Glomerular endothelial cell (primary cell): ENCODE measurements at regions not wholly inside any gene's neighbourhood (a gene's known extent, or its start where the extent isn't known, plus 50 kb on each side); places are given as distances from the start of the nearest gene placed in this dataset.

Source experiments
- DNase-seq: peaks from one replicate; pipeline ENCODE4 v3.0.0-alpha.2; 2011; ENCODE audit warnings: low read depth, low spot score; ENCODE audit errors: extremely low read depth

DNA sequence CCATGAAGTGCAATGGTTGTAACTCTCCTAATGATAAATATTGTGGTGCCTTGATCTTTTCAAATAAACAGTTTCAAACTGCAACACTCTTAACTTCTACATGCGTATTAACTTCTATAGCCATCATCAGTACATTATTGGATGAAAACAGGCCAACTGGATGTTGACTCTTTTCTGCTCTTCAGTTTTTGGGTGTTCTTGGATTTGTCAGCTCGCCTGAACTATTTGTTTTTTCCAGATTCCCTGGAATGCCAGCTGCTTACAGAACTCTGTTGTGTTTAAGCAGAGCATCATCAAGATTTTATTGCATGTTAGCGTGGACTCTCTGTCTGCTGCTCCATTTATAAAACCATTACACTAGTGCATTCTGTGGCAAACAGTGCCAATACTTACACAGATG is 626.1 kb downstream of the HDGFL1 start:
- no peak for DNase-seq

DNA sequence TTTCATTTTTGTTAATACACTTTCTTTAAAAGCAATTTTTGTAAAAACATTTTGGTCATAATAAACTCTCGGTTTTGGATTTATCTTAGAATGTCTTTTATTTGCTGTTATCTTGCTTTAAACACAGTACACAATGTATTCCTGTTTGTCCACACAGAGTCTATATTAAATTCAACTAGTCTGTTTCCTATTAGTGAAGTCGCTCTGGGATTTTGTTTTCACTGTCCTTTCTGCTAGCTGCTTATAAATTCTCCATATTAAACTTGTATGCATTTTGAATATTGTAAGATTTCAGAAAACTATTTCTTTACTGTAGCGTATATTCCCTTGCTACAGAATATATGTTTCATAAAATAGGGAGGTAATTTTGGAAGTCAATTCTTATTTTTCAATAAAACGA is 630.2 kb downstream of the HDGFL1 start:
- DNase-seq: no peak

DNA sequence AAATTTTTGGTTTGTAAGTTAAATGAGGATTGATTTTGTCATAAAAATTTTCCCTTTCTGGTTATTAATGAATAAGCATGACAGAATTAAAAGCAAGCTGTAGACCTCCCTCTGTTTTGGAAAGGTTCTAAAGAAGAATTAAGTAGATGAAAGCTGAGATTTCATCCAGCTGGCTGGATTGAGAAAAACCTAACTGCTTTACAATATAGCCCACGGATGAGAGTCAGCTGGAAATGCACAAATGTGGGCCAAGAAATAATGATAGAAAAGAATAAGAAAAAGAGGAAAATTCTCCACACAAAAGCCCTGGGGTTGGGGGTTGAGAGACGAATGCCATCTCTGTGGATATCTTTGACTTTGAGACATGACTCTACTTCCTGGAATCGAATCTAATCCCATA is 631.6 kb downstream of the HDGFL1 start:
- no peak for DNase-seq

DNA sequence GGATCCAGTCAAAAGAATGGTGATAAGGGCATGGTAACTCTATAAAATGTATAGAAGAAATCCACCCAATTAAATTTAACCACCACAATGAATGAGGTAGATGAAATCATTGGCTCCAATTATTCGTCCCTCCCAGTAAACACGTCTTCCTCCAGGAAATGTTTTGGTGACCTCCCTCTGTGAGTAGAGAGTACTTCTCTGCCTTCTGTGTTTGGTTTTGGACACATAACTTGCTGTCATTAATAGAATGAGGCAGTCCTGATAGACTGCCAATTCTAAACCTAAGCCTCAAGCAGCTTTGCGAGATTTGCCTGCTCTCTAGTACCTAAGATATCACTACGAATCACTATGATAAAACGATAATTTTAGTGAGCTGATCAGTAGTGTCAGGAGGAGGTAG is 632.8 kb downstream of the HDGFL1 start:
- DNase-seq: no peak

DNA sequence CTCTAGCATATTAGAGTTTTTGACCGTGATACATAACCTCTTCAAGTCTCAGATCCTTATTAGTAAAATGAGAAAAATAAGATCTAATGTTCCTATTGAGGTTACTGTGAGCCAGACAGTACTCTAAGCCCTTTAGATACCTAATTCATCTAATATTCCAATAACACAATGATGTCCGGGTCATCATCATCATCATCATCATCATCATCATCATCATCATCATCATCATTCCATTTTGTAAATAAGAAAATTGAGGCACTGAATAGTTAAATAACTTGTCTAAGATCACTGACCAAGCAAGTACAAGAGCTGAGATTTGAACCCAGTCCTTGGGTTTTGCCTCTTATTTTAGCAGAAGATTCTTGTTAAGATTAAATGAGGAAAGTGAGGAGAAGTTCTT is 643.0 kb downstream of the HDGFL1 start:
- DNase-seq: no peak

DNA sequence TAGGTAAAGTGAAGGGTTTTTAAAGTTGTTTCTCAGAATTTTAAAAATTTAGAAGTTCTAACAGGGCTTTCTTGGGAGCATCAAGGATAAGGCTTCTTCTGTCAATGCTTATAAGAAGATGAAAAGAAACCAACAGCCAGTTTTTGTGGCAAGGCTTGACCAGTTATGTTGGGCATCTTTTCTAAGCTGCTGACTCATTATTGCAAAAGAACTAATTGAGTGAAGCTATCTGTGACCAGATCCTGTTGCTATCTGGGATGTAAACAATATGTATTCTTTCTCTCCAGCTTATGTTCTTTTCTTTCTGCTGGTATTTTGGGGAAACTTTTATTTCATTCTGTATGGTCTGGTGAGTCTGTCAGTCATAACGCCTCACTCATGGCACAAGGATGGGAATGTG is 643.8 kb downstream of the HDGFL1 start:
- no peak for DNase-seq

DNA sequence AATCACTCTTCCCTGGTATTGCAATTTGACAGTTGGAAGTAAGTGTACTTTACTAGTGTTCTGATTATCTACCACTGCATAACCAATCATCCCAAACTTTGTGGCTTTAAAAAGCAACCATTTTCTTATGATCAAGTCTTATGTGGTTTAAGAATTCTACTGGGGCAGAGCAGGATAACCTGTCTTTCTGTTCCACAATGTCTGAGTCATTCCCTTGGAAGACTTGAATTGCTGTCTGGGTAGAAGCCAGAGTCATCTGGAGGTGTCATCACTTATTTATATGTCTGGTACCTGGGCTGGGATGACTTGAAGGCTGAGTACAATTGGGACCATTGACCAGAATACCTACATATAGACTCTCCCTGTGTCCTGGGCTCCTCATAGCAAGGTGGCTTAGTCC is 644.3 kb downstream of the HDGFL1 start:
- no peak for DNase-seq

DNA sequence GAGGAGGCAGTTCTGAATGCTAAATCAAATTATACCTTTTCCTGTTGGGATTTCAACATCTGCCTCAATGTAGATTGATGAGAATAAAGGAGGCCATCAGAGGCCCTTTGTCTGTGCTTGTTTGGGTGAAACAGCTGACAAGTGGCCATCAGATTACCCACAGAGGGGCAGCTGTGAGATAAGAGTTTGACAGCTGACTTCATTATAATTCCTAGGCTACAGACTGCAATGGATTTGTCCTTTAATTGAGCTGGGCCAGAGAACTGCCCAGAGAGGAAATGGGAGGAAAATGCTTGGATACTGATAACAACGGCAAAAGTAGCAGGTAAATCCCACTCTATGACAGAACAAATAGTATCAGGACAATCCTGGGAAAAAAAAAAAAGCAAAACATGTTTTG is 649.4 kb downstream of the HDGFL1 start:
- DNase-seq: no peak

DNA sequence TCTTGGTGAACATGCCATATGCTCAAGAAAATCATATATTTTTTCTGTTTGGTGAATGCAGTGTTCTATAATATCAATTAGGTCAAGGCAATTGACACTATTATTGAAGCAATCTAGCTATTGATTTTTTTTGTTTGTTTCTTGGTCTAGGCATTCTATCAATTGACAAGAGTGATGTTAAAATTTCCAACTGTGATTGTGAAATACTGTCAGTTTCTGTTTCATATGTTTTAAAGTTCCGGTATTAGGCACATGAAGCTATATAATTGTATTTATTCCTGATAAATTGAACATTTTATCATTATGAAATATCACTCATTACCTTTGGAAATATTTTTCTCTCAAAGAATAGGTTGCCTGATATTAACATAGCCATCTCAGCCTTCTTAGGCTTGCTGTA is 653.4 kb downstream of the HDGFL1 start:
- DNase-seq: no peak

DNA sequence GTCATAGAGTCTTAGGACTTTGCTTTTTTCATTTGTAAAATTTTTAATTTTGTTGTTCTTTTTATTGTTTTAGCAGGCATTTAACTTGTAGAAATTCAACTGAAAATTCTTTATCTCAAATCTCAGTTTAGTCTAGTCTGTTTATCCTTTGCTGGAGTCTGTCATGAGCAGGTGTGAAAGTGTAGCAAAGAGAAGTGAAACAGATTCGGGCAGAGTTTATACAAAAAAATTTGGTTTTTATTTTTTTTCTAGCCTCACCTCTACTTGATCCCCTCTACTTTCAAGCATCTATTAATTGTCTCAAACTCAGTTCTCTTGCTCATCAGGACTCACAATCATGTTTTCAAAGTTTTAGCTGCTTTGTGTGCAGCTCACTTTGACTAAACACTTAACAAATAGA is 655.2 kb downstream of the HDGFL1 start:
- no peak for DNase-seq

DNA sequence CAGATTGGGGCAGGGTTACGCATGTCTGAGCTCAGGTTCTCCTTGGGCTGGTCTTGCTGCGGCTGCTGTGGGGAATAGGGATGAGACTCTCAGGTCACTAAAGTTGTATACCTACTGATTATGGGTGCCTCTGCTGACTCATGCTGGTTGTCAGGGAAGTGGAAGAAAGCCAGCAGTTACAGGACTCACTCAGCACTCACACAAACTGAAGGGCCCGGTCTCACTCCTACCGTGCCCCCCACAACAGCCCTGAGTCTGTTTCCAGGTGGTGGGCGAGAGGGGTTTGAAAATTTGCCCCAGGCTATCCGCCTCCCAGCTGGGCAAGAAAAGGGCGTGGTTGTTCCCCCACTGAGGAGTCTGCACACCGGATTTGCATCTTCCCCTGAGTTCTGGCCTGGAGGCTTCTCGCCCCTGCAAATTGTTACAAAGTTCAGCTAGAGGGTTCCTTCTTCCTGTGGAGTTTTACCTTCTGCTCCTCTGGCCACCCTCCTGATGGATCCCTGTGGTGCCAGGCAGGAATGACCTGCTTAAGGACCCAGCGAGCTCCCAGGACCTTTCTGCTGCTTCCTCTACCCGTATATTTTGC is 659.2 kb downstream of the HDGFL1 start:
- DNase-seq: no peak

DNA sequence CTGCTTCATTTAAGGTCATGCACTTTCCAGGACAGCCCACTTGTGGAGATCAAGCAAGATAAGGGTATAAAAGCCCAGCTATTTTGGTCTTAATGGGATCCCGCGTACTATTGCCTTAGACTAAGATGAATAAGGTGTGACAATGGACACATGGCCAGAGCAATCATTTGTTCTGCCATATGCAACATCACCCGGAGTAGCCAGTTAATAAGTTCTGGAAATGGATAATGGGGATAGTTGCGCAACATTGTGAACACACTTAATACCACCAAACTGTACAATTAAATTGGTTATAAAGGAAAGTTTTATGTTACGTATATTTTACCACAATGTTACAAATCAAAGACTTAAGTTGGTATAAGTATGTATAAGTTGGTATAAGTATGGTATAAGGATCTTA is 674.5 kb downstream of the HDGFL1 start:
- no peak for DNase-seq

DNA sequence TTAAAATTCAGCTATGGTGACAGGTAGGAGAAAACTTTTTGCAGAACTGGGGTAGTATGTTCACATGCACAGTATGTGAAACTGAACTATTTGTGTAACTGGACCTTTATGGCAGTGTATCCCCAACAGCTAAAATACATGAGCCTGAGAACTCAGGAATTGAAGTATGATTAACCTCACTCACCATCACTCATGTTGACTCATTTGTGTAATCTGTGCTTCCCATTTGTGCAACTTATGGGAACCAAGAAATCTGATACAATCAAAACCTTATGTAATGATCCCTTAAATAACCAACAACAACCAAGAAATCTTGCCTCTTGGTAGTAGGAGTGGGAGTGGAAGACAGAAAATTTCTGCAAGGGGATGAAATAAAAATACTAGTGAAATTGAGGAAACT is 674.9 kb downstream of the HDGFL1 start:
- DNase-seq: no peak

DNA sequence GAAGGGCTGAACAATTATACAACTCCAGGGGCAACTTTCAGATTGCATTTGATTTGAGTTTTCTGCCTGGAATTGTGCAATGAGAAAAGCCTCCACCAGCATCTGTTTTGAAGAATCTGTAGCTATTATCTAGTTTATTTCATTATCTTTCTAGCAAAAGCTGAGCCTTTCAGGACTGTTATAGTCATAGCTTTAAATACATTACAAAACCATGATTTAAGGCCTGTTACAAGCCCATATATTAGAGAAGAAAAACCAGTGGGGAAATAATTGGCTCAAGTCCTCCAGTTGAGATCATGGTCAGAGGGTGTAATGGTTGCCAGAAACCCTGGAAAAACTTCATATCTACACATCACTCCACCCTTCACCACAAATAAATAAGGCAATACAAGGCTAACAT is 676.2 kb downstream of the HDGFL1 start:
- no peak for DNase-seq

DNA sequence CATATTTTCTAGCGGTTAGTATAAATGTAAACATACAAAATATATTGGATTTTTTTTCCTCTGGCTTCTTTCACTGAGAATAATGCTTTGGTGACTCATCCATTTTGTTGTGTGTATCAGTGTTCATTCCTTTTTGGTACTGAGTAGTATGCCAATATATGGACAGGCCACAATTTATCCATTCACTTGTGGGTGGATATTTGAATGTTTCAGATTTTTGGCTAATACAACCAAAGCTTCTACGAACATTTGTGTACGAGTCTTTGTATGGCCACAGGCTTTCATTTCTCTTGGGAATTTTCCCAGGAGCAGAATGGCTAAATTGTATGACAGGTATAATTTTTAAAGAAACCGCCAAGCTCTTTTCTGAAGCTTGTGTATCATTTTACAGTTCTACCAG is 677.5 kb downstream of the HDGFL1 start:
- DNase-seq: no peak

DNA sequence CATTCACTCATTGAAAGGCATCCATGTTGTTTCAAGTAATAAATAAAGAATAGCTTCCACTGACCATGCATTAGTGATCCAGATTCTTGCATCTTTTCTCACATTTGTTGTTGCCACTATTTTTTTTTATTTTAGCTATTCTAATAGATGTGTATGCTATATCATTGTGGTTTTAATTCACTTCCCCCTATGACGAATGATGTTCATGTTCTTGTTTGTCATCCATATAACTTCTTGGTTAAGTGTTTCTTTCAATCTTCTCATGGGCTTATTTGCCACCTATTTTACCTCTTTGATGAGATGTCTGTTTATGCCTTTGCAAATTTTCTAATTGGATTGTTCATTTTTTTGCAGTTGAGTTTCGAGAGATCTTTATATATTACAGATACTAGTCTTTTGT is 681.2 kb downstream of the HDGFL1 start:
- no peak for DNase-seq

DNA sequence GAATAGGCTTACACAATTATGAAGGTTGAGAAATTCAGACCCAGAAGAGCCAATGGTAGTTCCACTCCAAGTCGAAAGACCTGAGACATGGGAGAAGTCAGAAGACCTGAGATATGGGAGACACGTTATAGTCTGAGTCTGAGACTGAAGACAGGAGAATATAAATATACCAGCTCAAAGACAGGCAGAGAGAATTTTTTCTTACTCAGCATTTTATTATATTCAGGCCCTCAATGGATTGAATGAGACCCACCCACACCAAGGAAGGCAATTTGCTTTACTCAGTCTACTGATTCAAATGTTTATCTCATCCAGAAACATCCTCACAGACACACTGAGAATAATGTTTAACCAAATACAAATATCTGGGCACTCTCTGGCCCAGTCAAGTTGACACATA is 693.5 kb downstream of the HDGFL1 start:
- DNase-seq: no peak

DNA sequence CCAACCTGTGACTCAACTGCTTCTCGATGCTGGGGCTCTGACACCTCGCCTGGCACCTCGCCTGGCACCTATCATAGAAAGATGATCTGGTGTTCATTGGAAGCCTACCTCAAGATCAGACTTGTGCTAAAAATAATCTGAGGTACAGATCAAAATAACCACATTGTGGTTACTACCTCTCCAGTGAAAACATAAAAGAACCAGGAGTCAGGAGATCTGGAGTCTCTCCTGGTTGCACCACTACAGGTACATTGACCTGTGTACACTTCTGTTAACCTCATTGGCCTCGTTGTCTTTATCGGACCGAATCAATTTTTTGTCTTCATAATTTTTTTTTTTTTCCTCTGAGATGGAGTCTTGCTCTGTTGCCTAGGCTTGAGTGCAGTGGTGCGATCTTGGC is 695.9 kb downstream of the HDGFL1 start:
- no peak for DNase-seq

DNA sequence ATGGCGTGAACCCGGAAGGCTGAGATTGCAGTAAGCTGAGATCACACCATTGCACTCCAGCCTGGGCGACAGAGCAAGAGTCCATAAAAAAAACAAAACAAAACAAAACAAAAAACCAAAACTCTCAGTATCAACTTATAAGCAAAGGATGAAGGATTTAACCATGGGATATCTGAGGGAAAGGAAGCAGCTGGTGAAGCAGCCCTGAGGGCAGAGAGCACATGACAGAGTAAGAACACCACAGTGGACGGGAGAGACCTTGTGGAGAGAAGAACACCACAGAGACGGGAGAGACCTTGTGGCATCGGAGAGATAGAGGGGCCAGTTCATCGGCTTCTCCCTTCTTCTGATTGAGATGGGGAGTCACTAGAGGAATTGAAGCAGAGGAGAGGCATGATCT is 697.2 kb downstream of the HDGFL1 start:
- DNase-seq: no peak

DNA sequence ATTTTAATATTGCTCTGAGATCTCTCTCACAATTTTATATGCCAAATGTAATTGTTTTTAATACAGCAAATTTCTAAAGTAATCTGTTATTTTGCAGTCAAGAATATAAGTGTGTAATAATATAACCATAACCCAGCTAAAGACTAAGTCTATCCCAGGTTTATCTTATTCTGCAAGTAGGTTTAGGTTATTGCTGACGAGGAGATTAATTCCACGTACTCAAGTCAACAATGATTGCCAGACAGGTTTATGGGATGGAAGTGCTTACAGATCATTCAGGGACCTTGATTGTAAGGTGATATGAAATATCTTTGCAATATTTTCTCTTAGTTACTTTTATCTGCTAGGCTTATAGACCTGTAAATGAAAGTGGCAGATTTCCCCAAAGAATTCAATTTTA is 698.3 kb downstream of the HDGFL1 start:
- DNase-seq: no peak

DNA sequence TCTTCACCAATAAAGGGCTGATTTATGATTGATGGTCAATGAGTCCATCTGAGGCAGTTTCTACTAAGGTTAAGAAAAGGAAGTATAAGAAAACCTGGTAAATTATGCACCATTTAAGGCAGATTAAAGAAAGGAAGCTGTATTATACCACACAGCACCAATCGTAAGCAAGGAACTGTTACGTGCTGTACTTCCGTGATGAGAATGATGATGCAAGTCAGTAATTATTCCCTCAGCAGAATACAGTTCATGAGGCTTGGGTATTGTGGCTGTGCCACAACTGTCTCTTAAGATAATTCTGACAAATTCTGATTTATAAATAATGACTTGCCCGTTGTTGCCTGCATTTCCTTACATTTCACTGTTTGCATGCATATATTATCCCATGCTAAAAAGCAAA is 699.0 kb downstream of the HDGFL1 start:
- DNase-seq: no peak

DNA sequence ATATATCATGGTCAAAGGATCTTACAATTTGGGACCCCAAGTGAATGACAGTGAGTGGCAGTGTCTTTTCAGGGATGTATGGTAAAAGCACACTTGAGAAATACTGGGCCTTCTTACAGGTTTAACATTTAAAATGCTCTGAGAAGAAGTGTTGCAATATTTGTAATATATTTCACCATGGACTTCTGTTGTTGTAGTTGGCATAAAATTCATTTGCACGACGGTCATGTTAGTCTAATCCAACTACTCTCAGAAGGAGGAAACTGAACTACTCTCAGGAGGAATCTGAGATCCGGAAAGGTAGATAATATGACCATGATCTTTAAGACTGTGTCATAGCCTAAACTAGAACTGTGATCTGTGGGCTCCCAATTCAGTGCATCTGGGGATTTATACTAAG is 700.1 kb downstream of the HDGFL1 start:
- DNase-seq: no peak

DNA sequence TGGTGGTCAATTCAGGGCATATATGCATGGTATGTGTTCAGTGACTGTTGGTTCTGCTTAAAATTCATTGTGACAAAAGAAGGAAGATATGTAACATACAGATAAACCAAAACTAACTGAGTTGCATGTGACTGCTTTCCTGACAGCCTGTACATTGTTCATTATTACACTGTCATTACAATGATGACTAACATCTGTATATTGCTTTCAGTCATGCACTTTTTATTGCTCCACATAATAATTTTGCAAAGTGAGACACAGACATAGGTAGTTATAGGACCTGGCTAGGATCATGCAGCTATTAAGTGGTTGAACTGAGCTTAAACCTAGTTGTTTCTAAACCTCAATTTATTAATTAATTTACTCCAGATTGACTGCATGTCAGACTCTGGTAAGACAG is 703.2 kb downstream of the HDGFL1 start:
- DNase-seq: no peak
